ENCODE measurements at regions not wholly inside any gene's neighbourhood (a gene's known extent, or its start where the extent isn't known, plus 50 kb on each side); places are given as distances from the start of the nearest gene placed in this dataset.

DNA sequence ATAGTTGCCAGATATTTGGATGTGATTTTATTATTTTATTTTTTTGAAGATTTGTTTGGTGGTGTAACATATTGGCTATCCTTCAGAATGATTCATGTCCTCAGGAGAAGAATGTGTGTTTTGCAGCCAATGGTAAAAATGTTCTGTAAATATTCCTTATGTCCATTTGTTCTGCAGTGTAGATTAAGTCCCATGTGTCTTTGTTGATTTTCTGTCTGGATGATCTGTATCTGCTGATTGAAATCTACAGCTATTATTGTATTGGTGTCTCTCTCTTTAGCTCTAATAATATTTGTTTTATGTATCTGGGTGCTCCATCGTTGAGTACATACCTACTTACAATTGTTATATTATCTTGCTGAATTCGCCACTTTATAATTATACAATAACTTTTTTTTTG lies 1641.7 kb downstream of the OTOL1 start:
- TF ChIP-seq, protein P1, sequence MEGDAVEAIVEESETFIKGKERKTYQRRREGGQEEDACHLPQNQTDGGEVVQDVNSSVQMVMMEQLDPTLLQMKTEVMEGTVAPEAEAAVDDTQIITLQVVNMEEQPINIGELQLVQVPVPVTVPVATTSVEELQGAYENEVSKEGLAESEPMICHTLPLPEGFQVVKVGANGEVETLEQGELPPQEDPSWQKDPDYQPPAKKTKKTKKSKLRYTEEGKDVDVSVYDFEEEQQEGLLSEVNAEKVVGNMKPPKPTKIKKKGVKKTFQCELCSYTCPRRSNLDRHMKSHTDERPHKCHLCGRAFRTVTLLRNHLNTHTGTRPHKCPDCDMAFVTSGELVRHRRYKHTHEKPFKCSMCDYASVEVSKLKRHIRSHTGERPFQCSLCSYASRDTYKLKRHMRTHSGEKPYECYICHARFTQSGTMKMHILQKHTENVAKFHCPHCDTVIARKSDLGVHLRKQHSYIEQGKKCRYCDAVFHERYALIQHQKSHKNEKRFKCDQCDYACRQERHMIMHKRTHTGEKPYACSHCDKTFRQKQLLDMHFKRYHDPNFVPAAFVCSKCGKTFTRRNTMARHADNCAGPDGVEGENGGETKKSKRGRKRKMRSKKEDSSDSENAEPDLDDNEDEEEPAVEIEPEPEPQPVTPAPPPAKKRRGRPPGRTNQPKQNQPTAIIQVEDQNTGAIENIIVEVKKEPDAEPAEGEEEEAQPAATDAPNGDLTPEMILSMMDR (IDR thresholded peaks at IDR 0.05): no peak
- TF ChIP-seq POLR2AphosphoS5 (IDR thresholded peaks at IDR 0.05) (no peak), POLR2A (IDR thresholded peaks at IDR 0.05) (no peak)
